RCC 7860 (cell line): ENCODE measurements at regions not wholly inside any gene's neighbourhood (a gene's known extent, or its start where the extent isn't known, plus 50 kb on each side); places are given as distances from the start of the nearest gene placed in this dataset.
"Not testable (repeated sequence)": the region's sequence is repeated elsewhere in the genome, so short reads cannot be mapped to it uniquely, and the experiment has no call there.

Experiments
- DNase-seq: peaks from one replicate; pipeline ENCODE4 v3.0.0-alpha.2; 2015; ENCODE audit warnings: low spot score
- FAIRE-seq: peaks from 2 replicates; lab custom pipeline; 2012; peaks lifted over from hg19 to GRCh38; lab: Jason Lieb, UNC

DNA sequence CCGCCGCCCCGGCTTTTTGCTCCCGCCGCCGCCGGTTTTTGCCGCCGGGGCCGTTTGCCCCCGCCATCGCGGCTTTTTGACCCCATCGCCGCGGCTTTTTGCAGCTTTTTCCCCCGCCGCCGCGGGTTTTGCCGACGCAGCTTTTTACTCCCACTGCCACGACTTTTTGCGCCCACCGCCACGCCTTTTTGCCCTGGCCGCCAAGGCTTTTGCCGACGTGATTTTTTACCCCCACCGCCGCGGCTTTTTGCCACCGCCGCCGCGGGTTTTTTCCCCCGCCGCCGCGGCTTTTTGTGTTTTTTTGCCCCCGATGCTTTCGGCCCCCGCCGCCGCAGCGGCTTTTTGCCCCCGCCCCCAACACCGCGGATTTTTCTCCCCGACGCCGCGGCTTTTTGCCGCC is 5001.9 kb upstream of the OR11H1 start:
- not testable (repeated sequence) for DNase-seq, FAIRE-seq

DNA sequence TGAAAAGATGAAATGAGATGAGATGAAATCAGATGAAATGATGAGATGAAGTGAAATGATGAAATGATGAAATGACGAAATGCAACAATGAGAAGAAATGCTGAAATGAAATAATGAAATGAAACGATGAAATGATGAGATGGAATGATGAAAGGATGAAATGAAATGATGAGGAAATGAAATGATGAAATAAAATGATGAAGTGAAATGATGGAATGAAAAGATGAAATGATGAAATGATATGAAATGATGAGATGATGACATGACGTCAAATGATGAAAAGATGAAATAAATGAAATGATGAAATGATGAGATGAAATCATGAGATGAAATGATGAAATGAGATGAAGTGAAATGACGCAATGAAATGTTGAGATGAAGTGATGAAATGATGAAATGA is 4996.9 kb upstream of the OR11H1 start:
- FAIRE-seq, DNase-seq: not testable (repeated sequence)

DNA sequence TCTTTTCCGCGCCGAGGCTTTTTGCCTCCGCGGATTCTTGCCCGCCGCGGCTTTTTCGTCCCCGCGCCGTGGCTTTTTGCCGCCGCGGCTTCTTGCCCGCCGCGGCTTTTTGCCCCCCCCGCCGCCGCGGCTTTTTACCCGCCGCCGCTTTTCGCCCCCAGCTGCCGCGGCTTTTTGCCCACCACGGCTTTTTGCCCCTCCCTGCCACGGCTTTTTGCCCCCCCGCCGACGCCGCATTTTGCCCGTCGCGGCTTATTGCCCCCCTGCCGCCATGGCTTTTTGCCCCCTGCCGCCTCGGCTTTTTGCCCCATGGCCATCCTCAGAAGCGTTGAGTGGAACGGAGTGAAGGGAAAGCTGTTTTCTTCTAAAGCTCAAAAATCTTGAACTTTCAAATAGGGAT is 4955.5 kb upstream of the OR11H1 start:
- FAIRE-seq, DNase-seq: not testable (repeated sequence)

- not testable (repeated sequence) for DNase-seq, FAIRE-seq
These were observed 4926.9 kb upstream of the OR11H1 start for GRCh38 chr22:10601071-10601470.

- not testable (repeated sequence) for DNase-seq, FAIRE-seq
These were observed 4896.0 kb upstream of the OR11H1 start for GRCh38 chr22:10631961-10632360.

DNA sequence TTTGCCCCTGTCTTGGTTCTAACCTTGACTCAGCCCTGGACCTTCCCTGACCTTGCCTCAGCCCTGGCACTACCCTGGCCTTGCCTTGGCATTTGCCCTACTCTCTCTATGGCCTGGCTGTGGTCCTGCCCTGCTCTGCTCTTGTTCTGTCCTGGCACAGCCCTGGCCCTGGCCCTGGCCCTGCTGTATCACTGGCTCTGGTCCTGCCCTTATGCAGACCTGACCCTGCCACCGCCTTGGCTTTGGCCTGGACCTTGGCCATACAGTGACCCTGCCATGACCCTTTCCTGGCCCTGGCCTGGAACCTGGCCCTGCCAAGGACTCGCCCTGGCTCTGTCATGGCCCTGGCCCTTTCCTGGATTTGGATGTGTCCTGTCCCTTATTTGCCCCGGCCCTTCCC is 4892.7 kb upstream of the OR11H1 start:
- FAIRE-seq, DNase-seq: not testable (repeated sequence)

DNA sequence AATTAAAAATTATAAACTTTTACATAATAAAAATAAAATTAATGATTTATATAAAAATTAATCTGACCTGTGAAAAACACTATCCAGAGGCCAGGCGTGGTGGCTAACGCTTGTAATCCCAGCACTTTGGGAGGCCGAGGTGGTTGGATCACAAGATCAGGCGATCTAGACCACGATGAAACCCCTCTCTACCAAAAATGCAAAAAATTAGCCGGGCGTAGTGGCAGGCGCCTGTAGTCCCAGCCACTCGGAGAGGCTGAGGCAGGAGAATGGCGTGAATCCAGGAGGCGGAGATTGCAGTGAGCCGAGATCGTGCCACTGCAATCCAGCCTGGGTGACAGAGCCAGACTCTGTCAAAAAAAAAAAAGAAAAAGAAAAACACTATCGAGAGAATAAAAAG is 4865.2 kb upstream of the OR11H1 start:
- DNase-seq, FAIRE-seq: not testable (repeated sequence)

DNA sequence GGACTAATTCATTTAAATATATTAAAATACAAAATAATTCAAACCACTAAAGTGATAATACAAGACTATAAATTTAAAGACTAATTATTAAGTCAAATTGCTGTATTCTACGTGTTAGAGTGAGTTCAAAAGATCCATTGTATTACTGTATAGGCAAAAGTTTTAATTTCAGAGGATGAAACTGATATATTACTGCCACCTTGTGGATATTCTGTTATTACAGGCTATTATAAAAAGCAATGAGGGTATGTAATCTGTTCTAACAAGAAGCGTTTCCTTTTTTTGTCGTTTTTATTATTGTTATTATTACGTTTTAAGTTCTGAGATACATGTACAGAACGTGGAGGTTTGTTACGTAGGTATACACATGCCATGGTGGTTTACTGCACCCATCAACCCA is 4854.9 kb upstream of the OR11H1 start:
- not testable (repeated sequence) for DNase-seq, FAIRE-seq

DNA sequence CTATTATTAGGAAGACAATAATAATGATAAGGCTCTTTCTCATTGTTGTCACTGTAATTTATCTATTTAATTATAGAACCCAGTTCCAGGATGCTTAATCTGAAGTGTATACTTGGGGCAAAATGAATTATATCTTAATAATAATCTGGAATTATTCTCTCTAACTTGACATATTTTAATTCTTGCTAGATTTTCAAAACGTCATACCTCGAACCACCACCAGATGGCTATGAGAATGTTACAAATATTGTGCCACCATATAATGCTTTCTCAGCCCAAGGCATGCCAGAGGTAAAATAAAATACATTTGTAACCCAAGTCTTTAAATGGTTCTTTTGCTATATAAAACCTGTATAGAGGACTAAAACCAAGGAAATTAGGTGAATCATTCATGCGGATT is 4849.3 kb upstream of the OR11H1 start:
- not testable (repeated sequence) for FAIRE-seq, DNase-seq

- not testable (repeated sequence) for FAIRE-seq
These were observed 4842.6 kb upstream of the OR11H1 start for GRCh38 chr22:10685436-10685835.

DNA sequence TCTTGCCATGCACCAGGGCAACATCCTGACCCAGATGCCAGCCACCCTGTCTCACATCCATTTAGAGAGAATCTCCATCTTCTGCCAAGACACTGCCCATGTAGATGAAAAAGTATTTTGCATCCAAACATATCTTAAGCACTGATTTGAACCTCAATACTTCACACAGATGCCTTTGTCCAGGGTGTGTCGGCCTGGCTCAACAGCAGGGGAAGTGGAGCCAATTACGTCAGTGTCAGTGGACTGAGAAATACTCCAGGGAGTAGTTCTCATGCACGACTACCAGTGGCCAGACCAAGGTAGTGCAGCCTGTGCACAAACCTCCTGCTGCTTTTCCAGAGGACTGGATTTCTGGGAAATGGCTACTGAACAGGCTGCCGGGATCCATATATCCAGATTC is 4840.7 kb upstream of the OR11H1 start:
- FAIRE-seq, DNase-seq: not testable (repeated sequence)

More at GRCh38 chr22:10685436-10685835, 4842.6 kb upstream of the OR11H1 start:
- not testable (repeated sequence) for DNase-seq

DNA sequence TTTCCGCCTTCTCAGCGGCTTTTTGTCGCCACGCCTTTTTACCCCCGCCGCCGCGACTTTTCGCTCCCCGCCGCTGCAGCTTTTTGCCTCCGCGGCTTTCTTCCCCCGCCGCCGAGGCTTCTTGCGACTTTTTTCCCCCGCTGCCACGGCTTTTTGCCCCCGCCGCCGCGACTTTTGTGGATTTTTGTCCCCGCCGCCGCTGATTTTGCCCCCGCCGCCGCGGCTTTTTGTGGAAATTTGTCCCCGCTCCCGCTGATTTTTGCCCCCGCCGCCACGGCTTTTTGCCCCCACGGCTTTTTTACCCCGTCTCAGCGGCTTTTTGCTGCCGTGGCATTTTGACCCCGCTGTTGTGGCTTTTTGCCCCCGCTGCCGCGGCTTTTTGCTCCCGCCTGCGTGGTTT is 4829.2 kb upstream of the OR11H1 start:
- not testable (repeated sequence) for FAIRE-seq, DNase-seq

DNA sequence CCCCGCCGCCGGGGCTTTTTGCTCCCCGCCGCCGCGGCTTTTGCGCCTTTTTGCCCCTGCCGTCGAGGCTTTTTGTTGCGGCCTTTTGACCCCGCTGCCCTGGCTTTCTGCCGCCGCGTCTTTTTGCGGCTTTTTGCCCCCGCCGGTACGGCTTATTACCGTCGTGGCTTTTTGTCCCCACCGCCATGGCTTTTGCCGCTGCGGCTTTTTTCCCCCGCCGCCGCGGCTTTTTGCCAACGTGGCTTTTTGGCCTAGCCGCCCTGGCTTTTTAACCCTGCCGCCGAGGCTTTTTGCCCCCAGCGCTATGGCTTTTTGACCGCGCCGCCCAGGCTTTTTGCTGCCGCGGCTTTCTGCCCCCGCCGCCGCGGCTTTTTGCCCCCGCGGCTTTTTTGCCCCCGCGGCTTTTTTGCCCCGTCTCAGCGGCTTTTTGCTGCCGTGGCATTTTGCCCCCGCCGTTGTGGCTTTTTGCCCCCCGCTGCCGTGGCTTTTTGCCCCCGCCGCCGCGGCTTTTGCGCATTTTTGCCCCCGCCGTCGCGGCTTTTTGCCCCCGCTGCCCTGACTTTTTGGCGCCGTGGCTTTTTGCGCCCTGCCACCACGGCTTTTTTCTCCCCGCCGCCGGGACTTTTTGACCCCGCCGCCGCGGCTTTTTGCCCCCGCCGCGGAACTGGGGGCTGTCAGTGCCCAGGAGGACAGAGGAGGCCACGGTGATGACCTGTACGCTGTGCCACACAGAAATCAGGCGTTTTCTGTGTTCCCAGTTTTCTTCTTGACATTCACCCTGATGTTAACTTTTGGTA is 4828.5 kb upstream of the OR11H1 start:
- FAIRE-seq, DNase-seq: not testable (repeated sequence)

- not testable (repeated sequence) for FAIRE-seq
These were observed 4819.8 kb upstream of the OR11H1 start for GRCh38 chr22:10708175-10708574.

DNA sequence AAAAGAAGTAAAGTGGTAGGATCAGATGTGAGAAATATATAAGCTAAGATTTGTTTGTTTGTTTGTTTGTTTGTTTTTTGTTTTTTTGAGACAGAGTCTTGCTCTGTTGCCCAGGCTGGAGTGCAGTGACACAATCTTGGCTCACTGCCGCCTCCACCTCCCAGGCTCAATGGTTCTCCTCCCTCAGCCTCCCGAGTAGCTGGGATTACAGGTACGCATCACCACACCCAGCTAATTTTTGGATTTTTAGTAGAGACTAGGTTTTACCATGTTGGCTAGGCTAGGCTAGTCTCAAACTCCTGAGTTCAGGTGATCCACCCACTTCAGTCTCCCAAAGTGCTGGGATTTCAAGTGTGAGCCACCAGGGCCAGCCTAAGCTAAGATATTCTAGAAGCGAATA is 4817.1 kb upstream of the OR11H1 start:
- DNase-seq, FAIRE-seq: not testable (repeated sequence)

More at GRCh38 chr22:10708175-10708574, 4819.8 kb upstream of the OR11H1 start:
- DNase-seq: not testable (repeated sequence)

DNA sequence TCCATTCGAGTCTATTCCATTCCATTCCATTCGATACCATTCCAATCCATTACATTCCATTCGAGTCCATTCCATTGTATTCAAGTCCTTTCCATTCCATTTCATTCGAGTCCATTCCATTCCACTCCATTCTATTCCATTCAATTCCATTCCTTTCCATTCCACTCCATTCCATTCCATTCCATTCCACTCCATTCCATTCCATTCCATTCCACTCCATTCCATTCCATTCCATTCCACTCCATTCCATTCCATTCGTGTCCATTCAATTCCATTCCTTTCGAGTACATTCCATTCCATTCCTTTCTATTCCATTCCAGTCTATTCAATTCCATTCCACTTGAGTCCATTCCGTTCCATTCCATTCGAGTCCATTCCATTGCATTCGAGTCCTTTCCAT is 4805.2 kb upstream of the OR11H1 start:
- DNase-seq, FAIRE-seq: not testable (repeated sequence)

GRCh38 chr22:10723966-10724365 is 4804.0 kb upstream of the OR11H1 start:
- DNase-seq, FAIRE-seq: not testable (repeated sequence)

- no peak for FAIRE-seq
- DNase-seq: no peak
These were observed 4800.6 kb upstream of the OR11H1 start for GRCh38 chr22:10727393-10727792.

DNA sequence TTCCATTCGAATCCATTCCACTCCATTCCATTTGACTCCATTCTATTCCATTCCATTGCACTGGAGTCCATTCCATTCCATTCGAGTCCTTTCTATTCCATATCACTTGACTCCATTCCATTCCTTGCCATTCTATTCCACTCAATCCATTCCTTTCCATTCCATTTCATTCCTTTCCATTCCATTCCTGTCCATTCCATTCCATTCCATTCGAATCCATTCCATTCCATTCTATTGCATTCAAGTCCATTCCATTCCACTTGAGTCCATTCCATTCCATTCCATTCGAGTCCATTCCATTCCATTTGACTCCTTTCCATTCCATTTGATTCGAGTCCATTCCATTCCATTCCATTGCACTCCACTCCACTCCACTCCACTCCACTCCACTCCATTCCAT is 4798.0 kb upstream of the OR11H1 start:
- FAIRE-seq, DNase-seq: not testable (repeated sequence)

DNA sequence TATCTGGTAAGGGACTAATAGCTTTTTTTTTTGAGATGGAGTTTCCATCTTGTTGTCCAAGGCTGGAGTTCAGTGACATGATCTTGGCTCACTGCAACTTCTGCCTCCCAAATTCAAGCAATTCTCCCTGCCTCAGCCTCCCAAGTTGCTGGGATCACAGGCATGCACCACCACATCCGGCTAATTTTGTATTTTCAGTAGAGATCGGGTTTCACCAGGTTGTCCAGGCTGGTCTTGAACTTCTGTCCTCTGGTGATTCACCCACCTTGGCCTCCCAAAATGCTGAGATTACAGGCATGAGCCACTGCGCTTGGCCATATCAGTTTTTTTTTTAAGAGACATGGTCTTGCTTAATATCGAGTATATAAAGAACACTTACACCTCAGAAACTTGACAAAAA is 4797.3 kb upstream of the OR11H1 start:
- not testable (repeated sequence) for DNase-seq, FAIRE-seq

DNA sequence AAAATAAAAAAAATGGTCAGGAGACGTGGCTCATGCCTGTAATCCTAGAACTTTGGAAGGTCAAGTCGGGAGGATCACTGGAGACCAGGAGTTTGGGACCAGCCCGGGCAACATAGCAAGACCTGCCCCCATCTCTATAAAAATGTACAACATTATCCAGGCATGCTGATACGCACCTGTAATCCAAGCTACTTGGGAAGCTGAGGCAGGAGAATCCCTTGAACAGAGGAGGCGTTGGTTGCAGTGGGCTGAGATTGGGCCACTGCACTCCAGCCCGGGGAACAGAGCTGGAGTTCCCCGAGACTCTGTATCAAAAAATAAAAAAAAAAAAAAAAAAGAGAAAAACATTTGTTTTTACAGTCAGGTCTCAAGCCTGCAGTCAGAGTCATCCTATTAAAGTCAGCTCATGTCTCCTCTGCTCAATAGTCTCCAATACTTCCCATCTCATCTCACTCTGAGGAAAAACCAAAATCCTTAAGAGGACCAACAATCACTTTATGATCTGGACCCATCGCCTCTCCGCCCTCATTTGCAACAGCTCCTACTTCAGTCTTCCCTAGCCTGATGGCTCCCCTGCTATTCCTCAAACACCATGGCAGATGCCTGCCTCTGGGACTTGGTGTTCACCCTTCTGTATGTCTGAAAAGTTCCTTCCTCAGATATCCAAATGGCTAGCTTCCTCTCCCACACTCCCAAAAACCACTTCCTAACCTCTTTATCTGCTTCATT is 4796.6 kb upstream of the OR11H1 start:
- not testable (repeated sequence) for FAIRE-seq, DNase-seq
